NCI-H526 (cell line): ENCODE measurements at regions not wholly inside any gene's neighbourhood (a gene's known extent, or its start where the extent isn't known, plus 50 kb on each side); places are given as distances from the start of the nearest gene placed in this dataset.
"Not testable (repeated sequence)": the region's sequence is repeated elsewhere in the genome, so short reads cannot be mapped to it uniquely, and the experiment has no call there.

ENCODE experiments used
- DNase-seq, 2 experiments: peaks; one replicate each; lab custom pipeline; 2025; lab: John Stamatoyannopoulos, UW

DNA sequence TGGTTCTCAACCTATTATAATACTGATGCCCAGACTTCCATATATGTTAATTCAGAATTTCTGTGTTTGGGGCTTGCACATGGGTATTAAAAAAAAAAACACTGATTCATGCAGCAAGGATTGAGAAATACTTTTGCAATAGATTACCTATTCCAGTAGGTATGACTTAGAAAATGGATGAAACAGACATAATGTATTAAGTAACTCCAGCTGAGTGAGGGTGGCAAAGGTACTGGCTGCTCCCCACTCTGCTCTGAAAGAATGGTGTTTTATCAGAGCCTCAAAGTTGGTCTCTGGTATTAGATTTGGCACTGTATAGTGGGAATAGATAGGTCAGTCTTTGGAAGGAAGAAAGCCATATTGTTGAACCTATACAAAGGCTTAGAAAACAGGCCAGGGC is 234.3 kb upstream of the FOLH1 start:
- DNase-seq: no peak

DNA sequence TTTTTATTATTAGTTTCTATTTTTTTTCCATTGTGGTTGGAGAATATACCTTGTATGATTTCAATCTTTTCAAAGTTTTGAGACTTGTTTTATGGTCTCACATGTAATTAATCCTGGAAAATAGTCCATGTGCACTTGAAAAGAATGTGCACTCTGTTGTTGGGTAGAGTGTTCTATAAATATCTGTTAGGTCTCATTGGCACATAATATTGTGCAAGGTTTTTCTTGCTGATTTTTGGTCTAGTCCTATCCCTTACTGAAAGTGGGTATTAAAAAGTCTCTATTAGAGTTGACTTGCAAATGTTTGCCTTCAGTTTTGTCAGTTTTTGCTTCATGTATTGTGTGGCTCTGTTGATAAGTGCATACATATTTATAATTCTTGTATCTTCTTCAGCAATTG is 231.5 kb upstream of the FOLH1 start:
- DNase-seq: not testable (repeated sequence)

DNA sequence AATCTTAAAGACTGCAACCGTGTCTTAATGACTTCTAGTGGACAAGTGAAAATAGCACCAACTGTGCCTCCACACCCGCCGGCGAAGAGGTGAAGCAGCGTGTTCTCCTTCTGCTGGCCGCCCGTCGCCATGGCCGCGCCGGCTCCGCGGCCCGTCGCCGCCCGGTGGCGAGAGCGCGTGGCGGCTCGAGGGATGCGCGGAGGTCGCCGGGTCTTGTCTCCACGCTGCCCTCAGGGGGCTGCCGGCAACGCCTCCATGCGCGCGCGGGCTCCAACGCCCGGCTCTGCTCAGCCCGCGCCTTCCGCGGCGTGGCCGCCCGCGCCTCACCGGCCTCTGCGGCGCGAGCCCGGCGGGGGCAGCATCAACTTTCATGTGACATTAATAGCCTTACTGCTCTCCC is 225.9 kb upstream of the FOLH1 start:
- not testable (repeated sequence) for DNase-seq

DNA sequence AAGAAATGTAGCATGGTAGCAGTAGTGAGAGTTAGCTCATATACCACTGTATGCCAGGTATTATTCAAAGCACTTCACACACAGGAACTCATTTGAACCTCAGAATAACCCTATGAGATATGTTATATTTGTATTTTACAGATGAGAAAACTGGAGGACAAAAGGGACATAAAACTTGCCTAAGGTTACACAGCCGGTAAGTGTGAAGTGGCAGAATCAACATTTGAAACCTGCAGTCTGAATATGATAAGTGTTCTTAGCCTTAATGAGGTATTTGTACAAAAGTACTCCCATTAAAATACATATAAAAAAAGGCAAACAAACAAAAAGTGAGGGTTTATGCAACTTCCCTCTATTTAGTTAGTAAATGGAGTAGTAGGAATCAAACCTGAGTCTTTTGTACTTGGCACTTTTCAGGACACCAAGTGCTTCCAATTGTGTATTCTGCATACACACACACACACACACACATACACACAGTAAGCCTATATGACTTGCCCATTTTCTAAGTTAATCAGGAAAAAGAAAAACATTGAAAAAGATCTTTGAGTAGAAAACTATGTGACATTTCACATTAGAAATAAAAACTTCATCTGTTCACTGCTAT is 223.9 kb upstream of the FOLH1 start:
- DNase-seq: no peak

DNA sequence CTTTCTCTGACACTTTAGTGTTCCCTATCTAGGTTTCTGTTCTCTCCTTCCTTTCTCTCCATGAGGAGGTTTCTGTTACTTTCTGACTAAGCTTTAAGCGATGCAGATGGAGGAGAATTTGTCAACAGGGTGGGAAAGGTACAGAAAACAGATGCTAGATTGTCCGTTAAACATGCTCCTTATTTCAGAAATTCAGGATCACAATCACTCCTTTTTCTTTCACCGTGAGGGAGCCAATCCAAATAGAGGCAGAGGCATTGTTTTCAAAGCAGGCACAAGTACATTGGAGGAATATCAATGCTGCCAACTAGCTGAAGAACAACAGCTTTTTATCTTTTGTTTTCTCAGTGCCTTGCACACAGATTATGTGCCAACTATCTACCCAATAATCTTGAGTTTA is 215.7 kb upstream of the FOLH1 start:
- DNase-seq: no peak

DNA sequence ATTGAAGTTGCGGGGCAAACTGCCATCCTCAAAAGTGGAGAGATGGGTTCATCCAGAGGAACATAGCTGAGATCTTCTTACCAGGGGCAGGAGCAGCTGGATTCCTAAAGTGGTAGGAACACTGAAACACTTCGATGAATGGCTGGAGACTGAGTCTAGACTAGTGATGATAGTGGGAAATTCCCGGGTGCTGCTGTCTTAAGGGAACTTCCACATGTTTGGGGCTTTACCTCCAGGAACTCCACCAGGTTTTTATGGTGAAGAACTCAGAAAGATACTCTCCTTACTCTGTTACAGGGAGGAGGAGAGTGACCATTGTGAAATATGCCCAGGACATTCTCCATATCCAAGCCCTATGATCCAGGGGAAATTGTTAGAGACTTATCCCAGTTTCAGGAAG is 210.5 kb upstream of the FOLH1 start:
- DNase-seq: not testable (repeated sequence)

DNA sequence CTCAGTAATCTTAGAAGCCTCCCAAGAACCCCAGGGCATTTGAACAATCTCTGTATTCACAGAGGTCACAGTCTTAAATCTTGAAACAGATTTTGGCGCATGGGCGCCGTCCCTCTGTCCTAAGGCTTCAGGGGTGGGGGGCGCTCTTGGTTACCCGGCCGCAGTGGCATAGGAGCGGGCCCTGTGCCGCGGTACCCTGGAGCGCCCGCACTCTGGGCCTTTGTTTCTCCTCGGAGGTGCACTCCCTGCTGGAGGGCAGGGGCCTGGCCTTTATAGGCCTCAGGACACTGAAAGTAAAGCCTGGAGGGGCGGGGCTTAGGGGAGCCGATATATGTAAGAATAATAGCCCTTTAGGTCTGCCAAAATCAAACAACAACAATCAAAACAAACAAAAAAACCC is 197.3 kb upstream of the FOLH1 start:
- no peak for DNase-seq

DNA sequence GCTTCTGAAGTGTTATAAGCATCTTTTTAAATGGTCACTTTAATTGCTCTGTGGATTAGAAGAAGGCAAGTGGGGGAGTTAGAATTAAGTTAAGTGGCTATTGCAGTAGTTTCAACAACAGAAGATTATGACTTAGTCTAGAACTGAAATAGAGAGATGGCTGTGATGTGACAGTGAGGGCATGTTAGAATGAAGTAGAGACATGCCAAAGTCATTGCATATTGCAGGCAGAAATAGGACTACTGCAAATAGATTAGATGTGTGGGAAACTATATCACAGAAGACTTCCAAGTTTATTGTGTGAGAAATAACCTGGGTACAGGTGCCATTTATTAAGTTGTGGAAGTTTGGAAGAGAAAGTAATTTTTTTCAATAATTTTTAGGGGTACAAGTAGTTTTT is 187.4 kb upstream of the FOLH1 start:
- DNase-seq: not testable (repeated sequence)

DNA sequence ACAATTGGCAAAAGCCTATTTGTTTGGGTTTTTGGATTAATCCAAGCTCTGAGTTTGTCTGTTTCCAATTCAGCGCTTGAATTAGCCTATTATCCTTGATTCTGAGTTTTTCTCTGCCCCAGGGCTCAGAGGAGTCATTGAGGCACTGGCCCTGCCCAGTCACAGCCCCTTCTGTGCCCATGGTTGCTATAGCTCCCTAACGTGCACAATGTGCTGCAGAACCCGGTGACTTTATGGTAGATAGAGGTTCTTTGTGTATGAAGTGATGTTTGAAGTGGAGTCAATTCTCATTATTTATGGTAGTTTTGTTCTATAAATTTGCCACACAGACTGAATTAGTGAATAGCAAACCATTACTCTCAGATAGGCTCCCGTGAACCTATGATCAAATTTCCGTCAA is 182.0 kb upstream of the FOLH1 start:
- not testable (repeated sequence) for DNase-seq

DNA sequence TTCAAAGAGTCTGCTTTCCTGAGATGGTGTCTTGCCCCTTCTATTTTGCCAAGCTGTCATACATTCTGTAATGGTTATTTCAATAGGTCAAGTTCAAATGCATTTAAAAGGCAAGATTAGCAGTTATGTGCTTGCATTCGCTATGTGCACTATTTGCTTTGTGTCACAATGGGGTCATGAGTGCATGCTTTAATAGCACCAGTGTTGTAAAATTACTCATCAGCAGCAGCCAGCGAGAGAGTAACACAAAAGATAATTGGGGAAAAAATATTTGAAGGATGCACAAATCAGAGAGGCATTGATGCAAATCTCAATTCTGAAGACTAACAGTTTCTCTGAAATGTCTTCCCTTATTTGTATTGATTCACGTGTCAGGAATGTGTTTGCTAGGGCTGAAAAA is 180.7 kb upstream of the FOLH1 start:
- not testable (repeated sequence) for DNase-seq

DNA sequence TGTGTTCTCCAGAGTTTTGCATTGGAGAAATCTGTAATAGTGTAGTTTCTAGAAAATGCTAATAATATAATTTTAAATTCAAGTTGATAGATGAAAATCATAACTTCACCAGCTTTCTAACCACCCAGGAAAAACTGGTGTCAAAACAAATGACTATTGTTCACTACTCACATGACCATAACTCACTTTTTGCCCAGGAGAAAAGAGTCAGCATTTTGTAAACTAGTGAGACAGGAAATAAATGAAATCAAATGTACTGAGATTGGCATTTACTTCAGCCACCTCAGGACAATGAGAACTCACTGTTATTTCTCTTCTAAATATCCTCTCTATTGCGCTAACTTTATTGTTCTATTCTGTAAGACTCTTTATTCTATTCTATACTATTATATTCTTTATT is 176.0 kb upstream of the FOLH1 start:
- not testable (repeated sequence) for DNase-seq

DNA sequence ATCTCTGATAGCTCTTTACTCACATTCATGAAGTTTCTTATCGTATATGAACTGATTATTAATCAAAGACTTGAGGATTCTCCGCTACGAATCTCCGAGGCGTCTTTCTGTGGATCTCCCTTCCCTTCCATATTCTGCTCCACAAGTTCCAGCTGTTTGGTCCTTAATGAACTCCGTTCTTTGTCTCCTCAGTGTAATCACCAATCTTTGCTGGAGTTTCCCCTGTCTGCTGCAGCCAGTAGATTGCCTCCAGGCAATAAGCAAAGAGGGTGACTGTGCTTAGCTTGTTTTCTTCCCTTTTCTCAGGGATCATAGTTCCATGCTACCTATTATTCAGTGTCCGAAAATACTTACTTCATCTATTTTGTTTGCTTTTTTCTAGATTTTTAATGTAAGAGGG is 169.6 kb upstream of the FOLH1 start:
- DNase-seq: no peak

DNA sequence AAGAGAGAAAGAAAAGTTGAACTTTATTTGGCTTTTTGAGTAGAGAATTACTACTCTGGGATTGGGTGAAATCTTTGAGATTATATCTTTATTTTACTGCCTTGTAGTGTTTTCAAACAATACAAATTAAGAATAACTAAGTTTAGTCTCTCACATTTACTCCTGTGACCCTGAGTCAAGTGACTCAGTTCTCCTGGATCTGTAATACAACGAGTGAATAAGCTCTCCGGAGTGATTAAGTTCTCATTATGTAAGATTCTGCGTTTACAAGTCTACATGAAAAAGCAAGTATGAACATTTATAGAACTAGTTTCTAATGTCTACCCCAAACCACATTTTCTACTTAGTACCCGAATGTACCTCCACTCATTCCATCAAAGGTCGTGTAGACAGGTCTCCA is 165.5 kb upstream of the FOLH1 start:
- not testable (repeated sequence) for DNase-seq

DNA sequence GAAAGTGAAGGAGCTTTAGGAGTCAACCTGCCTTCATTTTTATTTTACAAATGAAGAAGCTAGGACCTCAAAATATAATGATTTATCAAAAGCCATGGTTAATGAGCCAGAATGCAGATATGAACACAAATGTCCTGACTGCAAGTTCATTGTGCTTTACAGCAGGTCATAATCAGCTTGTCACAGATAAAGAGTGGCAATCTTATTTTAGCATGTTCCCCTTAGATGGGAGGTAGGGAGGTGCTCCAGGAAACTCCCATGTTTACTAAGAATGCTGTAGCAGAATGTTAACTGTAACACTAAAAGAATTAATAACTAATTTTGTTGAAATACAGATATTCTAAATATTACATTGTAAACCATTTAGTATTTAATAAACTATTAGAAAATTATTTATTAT is 165.0 kb upstream of the FOLH1 start:
- DNase-seq: not testable (repeated sequence)

DNA sequence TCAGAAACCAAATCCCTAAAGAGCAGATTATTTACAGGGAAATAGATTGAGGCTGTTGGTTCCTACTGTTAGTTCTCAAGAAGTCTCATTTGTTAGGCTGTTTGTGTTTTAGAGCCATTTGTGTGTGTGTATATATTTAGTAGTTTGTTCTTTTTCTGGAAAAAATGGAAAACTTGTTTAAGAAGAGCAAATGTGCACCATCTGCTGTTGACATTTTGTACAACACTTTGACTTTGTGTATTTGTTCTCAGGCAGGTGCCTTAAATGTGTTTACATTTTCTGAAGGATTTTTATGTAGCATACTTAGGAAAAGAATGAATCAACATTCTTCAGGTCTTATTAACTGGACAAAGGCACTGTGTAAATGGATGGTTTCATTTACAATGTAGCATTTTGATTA is 163.7 kb upstream of the FOLH1 start:
- DNase-seq: peak in 1 of 2 experiments; percentile 5

DNA sequence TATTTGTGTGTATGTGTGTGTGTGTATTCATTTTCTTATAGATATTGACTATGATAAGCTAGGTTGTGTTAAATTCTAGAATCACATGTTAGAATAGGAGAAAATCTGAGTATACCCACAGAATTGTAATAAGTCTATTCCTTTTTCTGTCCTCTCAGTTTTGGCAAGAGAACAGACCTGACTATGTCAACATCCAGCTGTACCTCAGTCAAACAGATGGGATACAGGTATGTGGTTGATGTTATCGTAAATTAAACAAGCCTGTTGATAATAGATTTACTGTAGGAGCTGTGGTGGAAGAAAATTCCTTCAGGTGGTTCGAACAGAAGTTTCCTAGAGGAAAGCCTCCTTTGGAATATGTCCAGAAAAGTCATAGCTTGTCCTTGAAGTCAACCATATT is 160.2 kb upstream of the FOLH1 start:
- not testable (repeated sequence) for DNase-seq

DNA sequence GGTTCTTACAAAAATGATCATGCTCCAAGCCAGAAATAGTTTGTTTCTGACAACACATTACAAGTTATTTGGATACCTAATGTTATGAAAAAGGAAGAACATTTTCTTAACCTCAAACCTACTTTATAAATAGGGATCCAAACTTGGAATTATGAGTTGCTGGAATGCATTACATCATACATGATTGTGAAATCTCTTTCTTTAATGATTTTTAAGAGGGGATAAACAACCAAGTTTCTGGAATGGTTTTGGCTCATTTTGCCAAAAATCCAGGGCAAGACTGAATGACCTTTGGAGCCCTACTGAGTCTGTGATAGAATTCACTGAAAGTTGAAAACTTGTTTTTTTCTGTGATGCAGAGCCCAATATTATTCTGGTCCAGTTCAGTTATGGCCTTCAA is 157.0 kb upstream of the FOLH1 start:
- not testable (repeated sequence) for DNase-seq

DNA sequence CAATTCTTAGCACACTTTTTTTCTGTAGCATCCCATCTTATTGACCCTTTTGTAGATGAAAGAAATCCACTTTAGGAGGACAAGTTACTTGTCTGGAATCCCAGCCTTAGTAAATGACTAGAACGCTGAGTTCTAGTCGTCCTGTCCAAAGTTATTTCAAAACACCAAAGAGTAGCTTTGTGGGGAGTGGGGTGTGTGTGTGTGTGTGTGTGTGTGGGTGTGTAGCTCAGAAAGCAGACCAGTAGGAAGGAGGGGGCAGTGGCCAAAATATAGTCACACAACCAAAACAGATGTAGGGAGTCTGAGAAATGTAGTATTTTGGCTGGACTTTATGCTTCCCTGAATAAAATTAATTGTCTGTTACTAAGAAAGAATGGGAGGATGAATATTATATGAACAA is 154.6 kb upstream of the FOLH1 start:
- not testable (repeated sequence) for DNase-seq

DNA sequence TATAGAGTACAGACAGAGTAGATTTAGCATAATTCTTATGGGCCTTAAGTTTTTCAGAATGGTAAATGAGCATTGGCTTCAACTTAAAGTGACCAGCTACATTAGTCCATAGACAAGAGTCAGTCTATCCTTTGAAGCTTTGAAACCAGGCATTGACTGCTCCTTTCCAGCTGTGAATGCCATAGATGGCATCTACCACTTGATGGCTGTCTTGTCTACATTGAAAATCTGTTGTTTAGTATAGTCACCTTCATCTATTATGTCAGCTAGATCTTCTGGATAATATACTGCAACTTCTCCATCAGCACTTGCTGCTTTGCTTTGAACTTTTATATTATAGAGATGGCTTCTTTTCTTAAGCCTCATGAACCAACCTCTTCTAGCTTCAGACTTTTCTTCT is 146.1 kb upstream of the FOLH1 start:
- not testable (repeated sequence) for DNase-seq

DNA sequence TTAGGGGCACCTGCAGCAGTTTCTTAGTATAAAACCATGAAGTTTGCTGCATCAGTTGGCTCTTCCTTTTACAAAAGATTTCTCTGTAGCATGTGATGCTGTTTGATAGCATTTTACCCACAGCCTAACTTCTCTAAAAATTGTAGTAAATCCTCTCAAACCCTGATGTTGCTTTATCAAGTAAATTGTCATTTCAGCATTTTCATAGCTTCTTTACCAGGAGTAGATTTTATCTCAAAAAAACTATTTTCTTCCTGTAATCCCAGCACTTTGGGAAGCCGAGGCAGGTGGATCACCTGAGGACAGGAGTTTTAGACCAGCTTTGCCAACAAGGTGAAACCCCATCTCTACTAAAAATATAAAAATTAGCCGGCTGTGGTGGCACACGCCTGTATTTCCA is 144.5 kb upstream of the FOLH1 start:
- DNase-seq: not testable (repeated sequence)

DNA sequence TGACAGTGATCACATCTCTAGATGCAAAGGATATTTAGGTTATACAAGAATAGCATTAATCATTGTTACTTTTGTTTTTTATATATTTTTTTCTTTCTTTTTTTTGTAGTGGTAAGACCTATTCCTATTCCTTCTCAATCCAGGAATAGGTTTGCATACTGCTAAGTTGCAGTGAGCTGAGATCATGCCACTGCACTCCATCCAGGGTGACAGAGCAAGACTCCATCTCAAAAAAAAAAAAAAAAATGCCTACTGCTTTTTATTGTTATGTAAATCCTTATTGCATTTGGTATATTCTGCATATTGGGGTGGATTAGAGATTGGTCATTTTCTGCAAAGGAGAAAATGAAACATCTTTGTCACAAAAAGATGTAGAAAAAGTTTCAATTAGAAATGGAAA is 138.2 kb upstream of the FOLH1 start:
- not testable (repeated sequence) for DNase-seq

DNA sequence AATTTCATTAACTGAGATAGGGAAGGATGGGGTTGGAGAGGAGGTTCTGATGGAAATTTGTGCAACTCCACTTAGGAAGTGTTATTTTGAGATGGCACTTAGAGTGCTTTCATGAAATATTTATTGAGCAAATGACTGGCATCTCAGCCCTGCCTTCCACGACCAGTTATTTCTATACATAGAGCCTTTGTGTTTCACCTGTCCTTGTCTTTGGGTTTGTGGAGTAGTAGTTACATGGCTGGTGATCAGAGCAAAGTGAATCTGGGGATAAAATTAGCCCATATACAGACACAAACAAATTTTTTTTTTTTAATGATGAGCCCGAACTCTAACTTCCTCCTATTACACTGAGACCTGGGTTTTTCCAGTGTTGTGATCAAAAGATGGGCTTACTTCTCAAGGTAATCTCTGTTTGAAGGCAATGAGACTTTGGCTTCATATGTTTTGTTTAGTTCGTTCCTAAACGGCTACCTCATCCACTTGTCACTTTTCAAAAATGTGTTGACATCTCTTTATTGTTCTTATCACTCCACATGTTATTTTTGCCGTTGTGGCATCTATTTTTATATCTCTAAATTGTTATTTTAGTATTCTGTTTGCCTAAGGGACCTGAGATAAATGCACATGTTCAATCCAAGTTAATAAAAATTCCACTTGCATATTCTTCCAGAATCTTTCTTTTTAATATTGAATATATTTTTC is 120.2 kb upstream of the FOLH1 start:
- DNase-seq: not testable (repeated sequence)

DNA sequence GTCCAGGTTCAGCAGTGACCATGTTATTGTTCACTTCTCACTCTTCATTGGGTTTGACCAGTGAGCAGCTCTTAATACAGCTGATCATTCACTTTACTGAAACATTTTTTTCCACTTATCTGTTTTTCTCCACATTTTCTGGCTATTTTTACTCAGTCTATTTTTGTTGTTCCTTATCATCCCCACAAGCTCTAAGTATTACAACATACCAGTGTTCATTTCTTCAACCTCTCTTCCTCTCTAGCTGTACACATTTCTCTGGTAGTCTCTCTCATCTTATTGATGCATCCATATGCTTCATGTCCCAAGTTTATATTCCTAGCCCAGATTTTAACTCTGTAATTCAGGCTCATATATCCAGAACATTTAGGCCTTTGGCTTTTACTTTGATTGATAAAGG is 119.4 kb upstream of the FOLH1 start:
- not testable (repeated sequence) for DNase-seq

DNA sequence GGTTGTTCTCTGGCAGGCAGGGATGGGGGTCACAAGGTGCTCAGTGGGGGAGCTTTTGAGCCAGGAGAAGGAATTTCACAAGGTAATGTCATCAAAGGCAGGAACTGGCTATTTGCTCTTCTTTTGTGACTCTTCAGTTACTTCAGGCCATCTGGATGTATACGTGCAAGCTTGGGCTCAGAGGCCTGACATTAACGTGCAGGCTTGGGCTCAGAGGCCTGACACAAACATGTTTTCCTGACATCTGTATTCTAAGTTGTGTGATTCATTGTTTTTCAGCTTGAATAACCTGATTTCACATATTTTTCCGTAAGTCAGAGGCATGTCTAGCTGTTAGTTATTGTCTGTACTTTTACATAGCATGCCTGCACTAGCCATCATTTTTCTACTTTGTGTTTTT is 118.2 kb upstream of the FOLH1 start:
- DNase-seq: not testable (repeated sequence)
